SK-N-SH (cell line): ENCODE measurements at regions not wholly inside any gene's neighbourhood (a gene's known extent, or its start where the extent isn't known, plus 50 kb on each side); places are given as distances from the start of the nearest gene placed in this dataset.

Experiments used
- CTCF ChIA-PET: fragments of 300-600, 350-600 bp; formaldehyde crosslinking; extraction: SDS; loops from one replicate; lab custom pipeline; 2021; lab: Yijun Ruan, JAX
- POLR2A ChIA-PET: fragments of 350-600 bp; sonication (Branson Sonifier 250); formaldehyde crosslinking; extraction: SDS; loops from one replicate; lab custom pipeline; 2020; ENCODE audit warnings: antibody characterized with exemption, inconsistent platforms; lab: Yijun Ruan, JAX
- DNase-seq: peaks from one replicate; pipeline ENCODE4 v3.0.0; 2012
- H2AFZ ChIP-seq: fragments of 200-600 bp; sonication (generic); 2 replicates; pipeline ENCODE4 v1.8.1; 2016; ENCODE audit warnings: antibody characterized with exemption, mild to moderate bottlenecking, low read depth
- H3F3A ChIP-seq: fragments of 200-600 bp; sonication (generic); replicated peaks from 2 replicates; pipeline ENCODE3; 2016; ENCODE audit warnings: antibody characterized with exemption, mild to moderate bottlenecking; ENCODE audit not compliant: insufficient read depth
- H3K27ac ChIP-seq, 2 experiments: fragments of 200-500 bp in 1 of 2; fragments of 200-600 bp in 1 of 2; sonication (Bioruptor generic) in 1 of 2; sonication (generic), shearing (Covaris generic) in 1 of 2; 2 replicates each; pipeline versions ENCODE4 v1.5.1 to v1.6.1; 2014 to 2016; ENCODE audit warnings: low read depth in 2 of 2, inconsistent platforms in 1 of 2, low read length in 1 of 2, mild to moderate bottlenecking in 1 of 2, mixed read lengths in 1 of 2
- H3K27me3 ChIP-seq: fragments of 200-600 bp; sonication (generic), shearing (Covaris generic); 2 replicates; pipeline ENCODE4 v1.6.1; 2016; ENCODE audit warnings: mixed run types; ENCODE audit not compliant: insufficient read depth
- H3K36me3 ChIP-seq, 2 experiments: fragments of 200-500 bp in 1 of 2; fragments of 200-600 bp in 1 of 2; sonication (Bioruptor generic) in 1 of 2; sonication (generic) in 1 of 2; replicated peaks in 1 of 2; 2 replicates each; pipeline versions ENCODE3 to v1.5.1; 2014 to 2016; ENCODE audit warnings: low read length in 1 of 2, mild to moderate bottlenecking in 1 of 2; ENCODE audit not compliant: insufficient read depth in 2 of 2, control insufficient read depth in 1 of 2
- H3K4me1 ChIP-seq, 2 experiments: fragments of 200-500 bp in 1 of 2; fragments of 200-600 bp in 1 of 2; sonication (Bioruptor generic) in 1 of 2; sonication (generic), shearing (Covaris generic) in 1 of 2; 2 replicates each; pipeline versions ENCODE4 v1.5.1 to v1.6.1; 2014 to 2016; ENCODE audit warnings: low read depth in 1 of 2, low read length in 1 of 2, mixed run types in 1 of 2; ENCODE audit not compliant: insufficient read depth in 2 of 2, control insufficient read depth in 1 of 2
- H3K4me2 ChIP-seq: fragments of 200-600 bp; sonication (generic), shearing (Covaris generic); 2 replicates; pipeline ENCODE4 v1.6.1; 2017; ENCODE audit warnings: mixed run types
- H3K4me3 ChIP-seq, 2 experiments: fragments of 200-500 bp in 1 of 2; fragments of 200-600 bp in 1 of 2; sonication (Bioruptor generic) in 1 of 2; sonication (generic), shearing (Covaris generic) in 1 of 2; 2 replicates each; pipeline versions ENCODE4 v1.5.1 to v1.8.1; 2014 to 2016; ENCODE audit warnings: low read depth in 2 of 2, inconsistent platforms in 1 of 2, low read length in 1 of 2, mild to moderate bottlenecking in 1 of 2, mixed read lengths in 1 of 2, moderate library complexity in 1 of 2
- H3K79me2 ChIP-seq: fragments of 200-600 bp; sonication (generic); 2 replicates; pipeline ENCODE4 v1.8.1; 2017; ENCODE audit warnings: mild to moderate bottlenecking; ENCODE audit not compliant: insufficient read depth
- H3K9ac ChIP-seq: fragments of 200-600 bp; sonication (generic); 2 replicates; pipeline ENCODE4 v1.6.1; 2017; ENCODE audit warnings: mixed run types
- H3K9me2 ChIP-seq: fragments of 200-600 bp; sonication (generic); 2 replicates; pipeline ENCODE4 v1.6.1; 2017; ENCODE audit warnings: mixed run types
- H3K9me3 ChIP-seq: fragments of 200-600 bp; sonication (generic); 2 replicates; pipeline ENCODE4 v1.6.1; 2017; ENCODE audit warnings: mixed run types, mild to moderate bottlenecking, moderate library complexity
- H4K20me1 ChIP-seq: fragments of 200-600 bp; sonication (generic); 2 replicates; pipeline ENCODE4 v1.6.1; 2017; ENCODE audit warnings: mild to moderate bottlenecking, mixed run types; ENCODE audit not compliant: insufficient read depth
- EP300 ChIP-seq, 2 experiments: IDR thresholded peaks; 2 replicates each; pipeline versions ENCODE4 v1.4.0 to v1.6.1; 2012; ENCODE audit warnings: borderline replicate concordance in 1 of 2, low read depth in 1 of 2, low read length in 1 of 2
- FOXJ3 ChIP-seq: sonication (generic); formaldehyde crosslinking; IDR thresholded peaks from 2 replicates; pipeline ENCODE4 v1.5.1; 2020; ENCODE audit warnings: mild to moderate bottlenecking, missing genetic modification reagents
- FOXM1 ChIP-seq: IDR thresholded peaks from 2 replicates; pipeline ENCODE4 v1.4.0; 2012; ENCODE audit warnings: low read depth, mild to moderate bottlenecking
- GABPA ChIP-seq: IDR thresholded peaks from 2 replicates; pipeline ENCODE4 v1.4.0; 2012; ENCODE audit warnings: low read depth, mild to moderate bottlenecking
- GATA2 ChIP-seq: sonication (generic); formaldehyde crosslinking; IDR thresholded peaks from 2 replicates; pipeline ENCODE4 v1.5.0; 2020; ENCODE audit warnings: mild to moderate bottlenecking, missing genetic modification reagents
- JUND ChIP-seq: IDR thresholded peaks from 2 replicates; pipeline ENCODE4 v1.4.0; 2012
- MEF2A ChIP-seq: IDR thresholded peaks from 2 replicates; pipeline ENCODE4 v1.4.0; 2012; ENCODE audit warnings: low read depth, borderline replicate concordance
- MXI1 ChIP-seq: IDR thresholded peaks from 2 replicates; pipeline ENCODE4 v1.6.1; 2012; ENCODE audit warnings: mild to moderate bottlenecking, low read depth, low read length, improper control_type of control experiment
- NFIC ChIP-seq: IDR thresholded peaks from 2 replicates; pipeline ENCODE4 v1.4.0; 2012; ENCODE audit warnings: borderline replicate concordance
- NRF1 ChIP-seq: IDR thresholded peaks from 2 replicates; pipeline ENCODE4 v1.6.1; 2012; ENCODE audit warnings: low read depth, mild to moderate bottlenecking, low read length
- POLR2AphosphoS5 ChIP-seq: IDR thresholded peaks from 2 replicates; pipeline ENCODE4 v1.6.1; 2012; ENCODE audit warnings: low read depth, low read length
- RAD21 ChIP-seq: IDR thresholded peaks from 2 replicates; pipeline ENCODE4 v1.6.1; 2012; ENCODE audit warnings: mild to moderate bottlenecking, low read length
- RCOR1 ChIP-seq: fragments of 150-350 bp; IDR thresholded peaks from 2 replicates; pipeline ENCODE4 v1.6.1; 2017; ENCODE audit warnings: antibody characterized with exemption, low read length
- SMC3 ChIP-seq: IDR thresholded peaks from 2 replicates; pipeline ENCODE4 v1.6.1; 2012; ENCODE audit warnings: low read depth, low read length, improper control_type of control experiment
- TAF1 ChIP-seq: IDR thresholded peaks from 2 replicates; pipeline ENCODE4 v1.6.1; 2012; ENCODE audit warnings: low read depth, mild to moderate bottlenecking, low read length, moderate library complexity, borderline replicate concordance
- TCF12 ChIP-seq: IDR thresholded peaks from 2 replicates; pipeline ENCODE4 v1.4.0; 2012
- YY1 ChIP-seq: IDR thresholded peaks from 2 replicates; pipeline ENCODE4 v1.4.0; 2012; ENCODE audit warnings: low read depth, mild to moderate bottlenecking
- ZBTB33 ChIP-seq: IDR thresholded peaks from 2 replicates; pipeline ENCODE4 v1.4.0; 2012; ENCODE audit warnings: low read depth, borderline replicate concordance
- WGBS: methylation state at CpG from one replicate; pipeline ENCODE4 v1.1.6; 2017; ENCODE audit warnings: low lambda C conversion rate; 5-methylcytosine and 5-hydroxymethylcytosine counted together
- TF ChIP-seq, protein P1 (sequence below): IDR thresholded peaks from 2 replicates; pipeline ENCODE4 v1.4.0; 2012; ENCODE audit warnings: low read depth, borderline replicate concordance
- TF ChIP-seq, protein P2 (sequence below): fragments of 200-600 bp; sonication (generic); IDR thresholded peaks from 2 replicates; pipeline ENCODE4 v1.6.1; 2017; ENCODE audit warnings: antibody characterized with exemption, mild to moderate bottlenecking, moderate library complexity
- TF ChIP-seq, protein P3 (sequence below): IDR thresholded peaks from 2 replicates; pipeline ENCODE4; 2012
- TF ChIP-seq, protein P4 (sequence below): IDR thresholded peaks from 2 replicates; pipeline ENCODE4 v1.6.1; 2012; ENCODE audit warnings: mild to moderate bottlenecking, low read depth, low read length, moderate library complexity

- Histone ChIP-seq H4K20me1 (no peaks in the 10 kb centered on the region), H3K36me3 (no peaks in the 10 kb centered on the region), H3K9me3 (no peaks in the 10 kb centered on the region), H3K4me3 (no peak overlapping the region), H3K4me1 (no peaks in the 10 kb centered on the region), H3F3A (no peaks in the 10 kb centered on the region), H3K4me2 (no peak overlapping the region), H3K27ac (no peak overlapping the region), H2AFZ (no peak overlapping the region), H3K9me2 (0 out of 2 replicates have a peak, but pooled peaks cover 4% of the 10 kb centered on the region), H3K27me3 (no peaks in the 10 kb centered on the region), H3K9ac (no peak overlapping the region), H3K79me2 (no peaks in the 10 kb centered on the region)
- DNase-seq, result peak; percentile 14
- ChIA-PET CTCF (no interaction called here), POLR2A (no interaction called here)
- TF ChIP-seq GATA2 (CRISPR knock-in tag), result peak; percentile 62
- no peak for TF ChIP-seq FOXM1
- TF ChIP-seq MEF2A, result no peak
These were observed 474.4 kb downstream of the C4orf33 start for GRCh38 chr4:129570326-129570725.

- H3K4me2 ChIP-seq, result no peak overlapping the region
- H3K9me2 ChIP-seq, result no peaks in the 10 kb centered on the region
- H3K79me2 ChIP-seq, result no peaks in the 10 kb centered on the region
- H4K20me1 ChIP-seq, result no peaks in the 10 kb centered on the region
- no peaks in the 10 kb centered on the region for H3K27me3 ChIP-seq
- POLR2A ChIA-PET, result no interaction called here
- no peak overlapping the region for H2AFZ ChIP-seq
- H3K9ac ChIP-seq, result no peak overlapping the region
- 43% methylated on average over 6 of the region's 6 CpGs for WGBS
- CTCF ChIA-PET, result no interaction called here
- no peak overlapping the region for H3K27ac ChIP-seq
- DNase-seq, result no peak
- H3K4me1 ChIP-seq, result no peaks in the 10 kb centered on the region; a peak in 1 of 4 replicates
- H3K9me3 ChIP-seq, result no peaks in the 10 kb centered on the region
- no peak overlapping the region for H3K4me3 ChIP-seq
- H3K36me3 ChIP-seq, result no peaks in the 10 kb centered on the region
- no peaks in the 10 kb centered on the region for H3F3A ChIP-seq
- TF ChIP-seq YY1 (no peak), POLR2AphosphoS5 (no peak), TCF12 (no peak), NRF1 (no peak), GABPA (no peak), RAD21 (no peak), RCOR1 (no peak), EP300 (IDR thresholded peaks at IDR 0.05; ENCODE audit: borderline replicate concordance in 1 of 2, low read depth in 1 of 2, low read length in 1 of 2) (no peak), FOXJ3 (CRISPR knock-in tag) (no peak), ZBTB33 (no peak), NFIC (no peak), SMC3 (no peak), JUND (no peak), TAF1 (no peak), MXI1 (no peak)
- TF ChIP-seq, protein P1, sequence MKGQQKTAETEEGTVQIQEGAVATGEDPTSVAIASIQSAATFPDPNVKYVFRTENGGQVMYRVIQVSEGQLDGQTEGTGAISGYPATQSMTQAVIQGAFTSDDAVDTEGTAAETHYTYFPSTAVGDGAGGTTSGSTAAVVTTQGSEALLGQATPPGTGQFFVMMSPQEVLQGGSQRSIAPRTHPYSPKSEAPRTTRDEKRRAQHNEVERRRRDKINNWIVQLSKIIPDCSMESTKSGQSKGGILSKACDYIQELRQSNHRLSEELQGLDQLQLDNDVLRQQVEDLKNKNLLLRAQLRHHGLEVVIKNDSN, result no peak
- TF ChIP-seq, protein P2, sequence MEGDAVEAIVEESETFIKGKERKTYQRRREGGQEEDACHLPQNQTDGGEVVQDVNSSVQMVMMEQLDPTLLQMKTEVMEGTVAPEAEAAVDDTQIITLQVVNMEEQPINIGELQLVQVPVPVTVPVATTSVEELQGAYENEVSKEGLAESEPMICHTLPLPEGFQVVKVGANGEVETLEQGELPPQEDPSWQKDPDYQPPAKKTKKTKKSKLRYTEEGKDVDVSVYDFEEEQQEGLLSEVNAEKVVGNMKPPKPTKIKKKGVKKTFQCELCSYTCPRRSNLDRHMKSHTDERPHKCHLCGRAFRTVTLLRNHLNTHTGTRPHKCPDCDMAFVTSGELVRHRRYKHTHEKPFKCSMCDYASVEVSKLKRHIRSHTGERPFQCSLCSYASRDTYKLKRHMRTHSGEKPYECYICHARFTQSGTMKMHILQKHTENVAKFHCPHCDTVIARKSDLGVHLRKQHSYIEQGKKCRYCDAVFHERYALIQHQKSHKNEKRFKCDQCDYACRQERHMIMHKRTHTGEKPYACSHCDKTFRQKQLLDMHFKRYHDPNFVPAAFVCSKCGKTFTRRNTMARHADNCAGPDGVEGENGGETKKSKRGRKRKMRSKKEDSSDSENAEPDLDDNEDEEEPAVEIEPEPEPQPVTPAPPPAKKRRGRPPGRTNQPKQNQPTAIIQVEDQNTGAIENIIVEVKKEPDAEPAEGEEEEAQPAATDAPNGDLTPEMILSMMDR, result no peak
- TF ChIP-seq, protein P3, sequence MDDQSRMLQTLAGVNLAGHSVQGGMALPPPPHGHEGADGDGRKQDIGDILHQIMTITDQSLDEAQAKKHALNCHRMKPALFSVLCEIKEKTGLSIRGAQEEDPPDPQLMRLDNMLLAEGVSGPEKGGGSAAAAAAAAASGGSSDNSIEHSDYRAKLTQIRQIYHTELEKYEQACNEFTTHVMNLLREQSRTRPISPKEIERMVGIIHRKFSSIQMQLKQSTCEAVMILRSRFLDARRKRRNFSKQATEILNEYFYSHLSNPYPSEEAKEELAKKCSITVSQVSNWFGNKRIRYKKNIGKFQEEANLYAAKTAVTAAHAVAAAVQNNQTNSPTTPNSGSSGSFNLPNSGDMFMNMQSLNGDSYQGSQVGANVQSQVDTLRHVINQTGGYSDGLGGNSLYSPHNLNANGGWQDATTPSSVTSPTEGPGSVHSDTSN, result no peak
- TF ChIP-seq, protein P4, sequence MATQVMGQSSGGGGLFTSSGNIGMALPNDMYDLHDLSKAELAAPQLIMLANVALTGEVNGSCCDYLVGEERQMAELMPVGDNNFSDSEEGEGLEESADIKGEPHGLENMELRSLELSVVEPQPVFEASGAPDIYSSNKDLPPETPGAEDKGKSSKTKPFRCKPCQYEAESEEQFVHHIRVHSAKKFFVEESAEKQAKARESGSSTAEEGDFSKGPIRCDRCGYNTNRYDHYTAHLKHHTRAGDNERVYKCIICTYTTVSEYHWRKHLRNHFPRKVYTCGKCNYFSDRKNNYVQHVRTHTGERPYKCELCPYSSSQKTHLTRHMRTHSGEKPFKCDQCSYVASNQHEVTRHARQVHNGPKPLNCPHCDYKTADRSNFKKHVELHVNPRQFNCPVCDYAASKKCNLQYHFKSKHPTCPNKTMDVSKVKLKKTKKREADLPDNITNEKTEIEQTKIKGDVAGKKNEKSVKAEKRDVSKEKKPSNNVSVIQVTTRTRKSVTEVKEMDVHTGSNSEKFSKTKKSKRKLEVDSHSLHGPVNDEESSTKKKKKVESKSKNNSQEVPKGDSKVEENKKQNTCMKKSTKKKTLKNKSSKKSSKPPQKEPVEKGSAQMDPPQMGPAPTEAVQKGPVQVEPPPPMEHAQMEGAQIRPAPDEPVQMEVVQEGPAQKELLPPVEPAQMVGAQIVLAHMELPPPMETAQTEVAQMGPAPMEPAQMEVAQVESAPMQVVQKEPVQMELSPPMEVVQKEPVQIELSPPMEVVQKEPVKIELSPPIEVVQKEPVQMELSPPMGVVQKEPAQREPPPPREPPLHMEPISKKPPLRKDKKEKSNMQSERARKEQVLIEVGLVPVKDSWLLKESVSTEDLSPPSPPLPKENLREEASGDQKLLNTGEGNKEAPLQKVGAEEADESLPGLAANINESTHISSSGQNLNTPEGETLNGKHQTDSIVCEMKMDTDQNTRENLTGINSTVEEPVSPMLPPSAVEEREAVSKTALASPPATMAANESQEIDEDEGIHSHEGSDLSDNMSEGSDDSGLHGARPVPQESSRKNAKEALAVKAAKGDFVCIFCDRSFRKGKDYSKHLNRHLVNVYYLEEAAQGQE, result no peak
These were observed 482.4 kb downstream of the C4orf33 start for GRCh38 chr4:129578336-129578735.
